ENCODE measurements at regions not wholly inside any gene's neighbourhood (a gene's known extent, or its start where the extent isn't known, plus 50 kb on each side); places are given as distances from the start of the nearest gene placed in this dataset.
"Not testable (repeated sequence)": the region's sequence is repeated elsewhere in the genome, so short reads cannot be mapped to it uniquely, and the experiment has no call there.

- DNase-seq, result no peak
Observed at GRCh38 chr4:158122501-158122900, 50.3 kb downstream of the GASK1B start.

- DNase-seq, result no peak
Observed at GRCh38 chr4:158121161-158121579, 51.7 kb downstream of the GASK1B start.

DNA sequence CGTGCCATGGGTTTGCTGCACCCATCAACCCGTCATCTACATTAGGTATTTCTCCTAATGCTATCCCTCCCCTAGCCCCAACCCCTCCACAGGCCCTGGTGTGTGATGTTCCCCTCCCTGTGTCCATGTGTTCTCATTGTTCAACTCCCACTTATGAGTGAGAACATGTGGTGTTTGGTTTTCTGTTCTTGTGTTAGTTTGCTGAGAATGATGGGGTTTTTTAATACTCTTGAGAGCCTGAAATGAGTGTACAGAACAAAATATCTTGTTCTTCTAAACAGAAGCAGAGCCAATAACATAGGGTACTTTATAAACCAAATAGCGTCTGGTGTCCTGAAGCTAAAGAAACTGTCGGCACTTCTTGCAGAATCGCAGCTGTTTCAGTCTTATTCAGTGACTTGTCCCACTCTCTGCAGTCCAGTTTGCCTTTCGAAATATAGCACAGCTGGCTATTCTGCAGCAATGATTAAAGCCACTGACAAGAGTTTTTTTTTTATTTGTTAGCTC is 52.1 kb downstream of the GASK1B start:
- DNase-seq, result not testable (repeated sequence)

GRCh38 chr4:158112611-158113010 is 60.2 kb downstream of the GASK1B start:
- DNase-seq, result no peak

- DNase-seq, result no peak
Observed at GRCh38 chr4:158111241-158111640, 61.6 kb downstream of the GASK1B start.

DNA sequence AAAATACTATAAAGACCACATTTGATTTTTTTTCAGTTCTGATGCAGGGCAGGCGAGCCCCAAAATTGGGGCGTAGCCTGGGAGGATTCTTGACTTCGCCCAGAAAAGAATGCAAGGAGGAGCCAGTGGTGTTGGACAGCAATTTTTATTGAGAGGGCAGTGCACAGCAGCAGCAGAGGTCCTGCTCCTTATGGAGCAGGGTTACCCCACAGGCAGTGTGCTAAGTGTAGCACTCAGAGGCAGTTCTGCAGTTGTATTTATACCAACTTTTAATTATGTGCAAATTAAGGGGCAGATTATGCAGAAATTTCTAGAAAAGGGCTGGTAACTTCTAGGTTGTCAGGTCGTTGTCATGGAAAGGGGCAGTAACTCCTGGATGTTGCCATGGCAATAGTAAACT is 69.9 kb downstream of the GASK1B start:
- DNase-seq, result no peak

DNA sequence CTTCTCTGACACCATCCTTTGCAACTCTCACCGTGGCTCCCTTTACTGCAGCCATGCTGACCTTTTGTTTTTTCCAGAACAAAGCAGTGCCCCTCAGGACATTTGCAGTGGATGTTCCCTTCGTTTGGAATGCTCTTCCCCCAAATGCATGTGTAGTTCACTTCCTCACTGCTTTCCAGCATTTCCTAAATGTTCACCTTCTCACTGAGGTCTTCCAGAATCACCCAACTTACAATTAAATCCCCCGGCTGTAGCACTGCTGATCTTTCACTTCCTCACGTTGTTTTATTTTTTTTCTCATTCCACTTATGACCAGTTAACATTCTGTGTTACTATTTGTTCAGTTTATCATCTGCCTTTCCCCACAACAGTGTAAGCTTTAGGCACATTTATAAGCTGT is 73.1 kb downstream of the GASK1B start:
- DNase-seq, result no peak

DNA sequence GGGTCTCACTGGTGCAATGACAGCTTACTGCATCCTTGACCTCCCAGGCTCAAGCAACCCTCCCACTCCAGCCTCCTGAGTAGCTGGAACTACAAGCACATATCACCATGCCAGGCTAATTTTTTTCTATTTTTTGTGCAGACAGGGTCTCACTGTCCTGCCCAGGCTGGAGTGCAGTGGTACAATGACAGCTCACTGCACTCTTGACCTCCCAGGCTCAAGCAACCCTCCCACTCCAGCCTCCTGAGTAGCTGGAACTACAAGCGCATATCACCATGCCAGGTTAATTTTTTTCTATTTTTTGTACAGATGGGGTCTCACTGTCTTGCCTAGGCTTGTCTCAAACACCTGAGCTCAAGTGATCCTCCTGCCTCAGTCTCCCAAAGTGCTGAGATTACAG is 74.0 kb downstream of the GASK1B start:
- no peak for DNase-seq

DNA sequence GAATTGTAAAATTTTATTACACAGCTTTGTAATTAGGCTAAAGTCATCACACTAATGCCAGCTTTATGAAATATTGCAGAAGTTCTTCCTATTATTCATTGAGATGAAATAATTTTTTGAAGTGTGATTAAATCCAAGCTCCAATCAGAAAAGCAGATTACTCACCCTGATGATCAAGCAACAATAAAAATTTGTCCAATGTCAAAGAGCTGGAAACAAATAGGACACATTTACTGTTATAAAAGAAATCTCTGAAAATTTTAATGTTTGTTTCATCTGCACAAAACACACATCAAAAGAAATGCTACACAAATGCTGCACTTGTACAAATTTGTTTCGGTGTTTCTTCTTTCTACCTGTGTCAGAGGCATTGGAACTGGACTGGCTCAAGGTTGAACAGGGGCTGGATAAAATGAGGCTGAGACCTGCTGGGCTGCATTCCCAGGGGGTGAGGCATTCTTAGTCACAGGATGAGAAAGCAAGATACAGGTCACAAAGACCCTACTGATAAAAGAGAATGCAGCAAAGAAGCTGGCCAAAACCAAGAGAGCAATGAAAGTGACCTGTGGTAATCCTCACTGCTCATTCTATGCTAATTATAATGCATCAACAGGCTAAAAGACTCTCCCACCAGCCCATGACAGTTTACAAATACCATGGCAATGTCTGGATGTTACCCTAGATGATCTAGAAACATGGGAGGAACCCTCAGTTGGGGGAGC is 78.3 kb downstream of the GASK1B start:
- DNase-seq, result no peak

DNA sequence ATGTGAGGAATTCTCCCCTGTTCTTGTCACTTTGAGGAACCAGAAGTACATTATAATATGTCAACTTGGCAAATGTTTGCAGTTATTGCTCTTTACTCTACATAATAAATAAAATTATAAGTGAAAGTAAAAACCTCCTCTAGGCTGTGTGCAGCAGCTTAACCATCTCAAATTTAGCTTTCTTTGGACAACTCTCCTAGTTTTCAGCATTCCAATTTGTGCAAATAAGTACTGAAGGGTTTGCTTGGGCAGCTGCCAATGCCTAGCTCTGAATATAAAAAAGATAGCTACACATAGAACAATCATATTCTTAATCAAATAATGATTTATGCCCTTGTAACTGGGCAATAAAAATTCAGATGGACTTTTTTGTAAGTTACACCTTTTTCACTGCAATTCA is 82.5 kb downstream of the GASK1B start:
- DNase-seq, result no peak

GRCh38 chr4:158089897-158090296 is 82.9 kb downstream of the GASK1B start:
- not testable (repeated sequence) for DNase-seq

- DNase-seq, result no peak
Observed at GRCh38 chr4:158080354-158080753, 92.5 kb downstream of the GASK1B start.

DNA sequence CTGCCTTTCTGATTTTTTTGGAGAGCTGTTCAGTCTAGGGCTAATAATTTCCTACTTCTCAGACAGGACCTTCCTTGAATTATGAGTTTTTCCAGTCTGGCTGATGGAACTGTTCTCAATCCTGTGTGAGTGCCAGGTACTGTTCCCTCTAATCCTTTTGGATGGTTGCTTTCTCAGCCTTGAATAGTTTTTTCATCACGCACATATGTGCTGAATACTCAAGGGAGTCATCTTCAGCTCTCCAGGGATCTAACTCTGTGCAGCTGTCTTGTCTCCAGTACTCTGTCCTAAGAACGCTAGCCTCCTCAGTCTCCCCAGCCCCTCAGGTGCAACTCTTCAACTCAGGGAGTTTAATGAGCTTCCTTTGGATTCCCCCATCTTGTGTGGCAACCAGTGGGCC is 93.2 kb downstream of the GASK1B start:
- DNase-seq, result no peak

DNA sequence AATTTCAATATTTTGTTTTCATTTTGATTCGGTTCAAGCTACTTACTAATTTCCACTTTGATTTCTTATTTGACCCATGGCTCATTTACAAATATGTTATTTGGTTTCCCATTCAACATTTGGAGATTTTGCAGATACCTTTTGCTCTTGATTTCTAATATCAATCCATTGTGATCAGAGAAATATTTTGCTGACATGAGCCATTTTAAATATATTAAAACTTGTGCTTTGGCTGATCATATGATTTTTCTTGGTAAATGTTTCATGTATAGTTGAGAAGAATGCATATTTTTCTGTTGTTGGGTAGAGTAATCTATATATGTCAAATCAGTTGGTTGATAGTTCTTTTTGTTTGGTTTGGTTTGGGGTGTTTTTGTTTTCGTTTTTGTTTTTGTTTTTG is 95.0 kb downstream of the GASK1B start:
- DNase-seq, result no peak

DNA sequence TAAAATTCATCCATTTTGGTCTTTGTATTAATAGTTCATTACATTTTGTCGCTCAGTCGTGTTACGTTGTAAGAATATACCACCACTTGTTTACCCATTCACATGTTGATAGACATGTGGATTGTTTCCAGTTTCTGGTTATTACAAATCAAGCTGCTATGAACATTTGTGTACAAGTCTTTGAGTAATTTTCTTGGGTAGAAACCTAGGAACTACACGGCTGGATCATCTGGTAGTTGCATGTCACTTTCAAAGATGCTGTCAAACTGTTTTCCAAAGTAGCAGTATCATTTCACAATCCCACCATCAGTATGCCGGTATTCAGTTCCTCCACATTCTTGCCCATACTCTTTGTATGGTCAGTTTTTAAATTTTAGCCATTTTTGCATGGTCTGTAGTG is 98.0 kb downstream of the GASK1B start:
- no peak for DNase-seq

- no peak for DNase-seq
Observed at GRCh38 chr4:158071931-158072330, 100.9 kb downstream of the GASK1B start.

DNA sequence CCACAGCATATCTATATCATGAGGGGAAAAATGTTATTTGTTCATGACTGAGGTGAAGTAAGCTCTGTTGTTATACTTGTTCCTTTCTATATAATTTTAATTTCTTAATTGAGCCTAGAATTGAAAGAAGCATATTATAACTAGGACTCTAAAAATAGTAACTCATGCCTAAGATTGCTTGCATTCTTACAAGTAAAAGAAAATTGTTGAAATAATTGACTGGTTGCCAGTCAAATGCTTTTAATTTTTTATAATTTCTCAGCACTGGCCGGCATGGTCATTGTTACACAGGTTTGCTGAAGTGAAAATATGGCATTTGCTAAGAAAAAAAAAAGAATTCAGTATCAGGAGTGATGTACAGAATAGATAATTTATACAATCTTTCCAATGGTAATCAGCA is 104.8 kb downstream of the GASK1B start:
- no peak for DNase-seq

GRCh38 chr4:158067646-158068045 is 105.2 kb downstream of the GASK1B start:
- DNase-seq, result no peak

GRCh38 chr4:158065603-158066002 is 107.2 kb downstream of the GASK1B start:
- no peak for DNase-seq

- no peak for DNase-seq
Observed at GRCh38 chr4:158065176-158065575, 107.6 kb downstream of the GASK1B start.

GRCh38 chr4:158056689-158057245 is 116.1 kb downstream of the GASK1B start:
- DNase-seq, result no peak

- no peak for DNase-seq
Observed at GRCh38 chr4:158055668-158056067, 117.2 kb downstream of the GASK1B start.

DNA sequence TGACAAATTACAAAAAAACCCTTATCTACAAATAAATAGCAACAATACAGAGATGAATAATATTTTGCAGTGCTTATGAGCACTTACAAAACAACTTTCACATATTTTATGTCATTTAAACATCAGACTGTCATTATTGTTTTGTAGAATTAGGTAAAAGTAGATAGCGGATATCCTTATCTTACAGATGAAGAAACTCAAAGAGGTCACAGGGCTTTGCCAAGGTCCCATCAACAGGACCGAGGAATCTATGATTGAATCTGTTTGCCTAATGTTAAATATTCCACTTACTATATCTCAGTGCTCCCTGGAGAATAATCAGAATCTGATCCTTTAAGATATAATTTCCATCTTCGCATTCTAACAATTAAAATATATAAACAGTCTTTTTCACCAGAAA is 119.0 kb downstream of the GASK1B start:
- no peak for DNase-seq

DNA sequence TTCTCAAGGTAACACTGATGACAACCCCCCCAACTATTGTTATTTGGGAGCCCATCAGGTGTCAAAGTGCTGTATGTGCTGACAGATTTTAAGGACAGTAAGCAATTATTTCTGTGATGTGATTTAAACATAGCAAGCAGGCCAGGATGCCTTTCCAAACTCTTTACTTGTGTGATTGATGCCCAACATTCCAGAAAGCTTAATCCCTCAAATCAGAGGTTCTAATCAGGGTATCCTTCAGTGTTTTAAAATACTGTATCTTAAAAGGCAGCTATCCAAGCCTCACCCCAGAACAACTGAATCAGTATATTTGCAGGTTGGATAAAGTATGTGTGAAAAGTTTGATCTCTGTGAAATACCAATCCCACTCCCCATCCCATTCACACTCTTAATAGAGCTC is 119.7 kb downstream of the GASK1B start:
- DNase-seq, result no peak
